Heart left ventricle (tissue), 13 donors: ENCODE measurements at regions not wholly inside any gene's neighbourhood (a gene's known extent, or its start where the extent isn't known, plus 50 kb on each side); places are given as distances from the start of the nearest gene placed in this dataset.

Source experiments
- POLR2A ChIP-seq, 2 donors: fragments of 450-650 bp; IDR thresholded peaks; one replicate each; pipeline ENCODE4 v1.6.1; 2017; ENCODE audit warnings: antibody characterized with exemption in 2 of 2, mild to moderate bottlenecking in 2 of 2, moderate library complexity in 2 of 2
- TF ChIP-seq, protein P1 (sequence below), 12 donors: fragments of 200-600 bp; sonication (generic) in 4 of 12; IDR thresholded peaks; one replicate each; pipeline versions ENCODE4 v1.5.0 to v1.8.0; 2018 to 2022; ENCODE audit warnings: antibody characterized with exemption in 12 of 12, mild to moderate bottlenecking in 5 of 12
- donor health status: ischemic (EF 13 %, LVEDD 7.1; RV severe dilation, severe dysfunction).
- donor health status: DM: no; HTN: yes; CAD: no.
- donor health status: DM: no; HTN: no; CAD: no.
- donor health status: ischemic (EF 25% LVEDD 6.9; RV normal size, moderate dysfunction).
- donor health status: ischemic (EF 25% LVEDD 5.7; RV mildly dilated, moderate dysfunction).
- donor health status: ischemic (EF 35%, LVEDD 5.7; RV mildly dilated, moderate dysfunction).
- donor health status: nonischemic (EF 11% LVEDD 7.7; RV severe dilation, severe dysfunction).
- donor health status: DM: yes; HTN: yes; CAD: no.
- donor health status: PGD.
- donor health status: ischemic (EF 29% LVEDD 5.4; RV normal size, mild dysfunction).
- donor health status: nonischemic (EF 23%, LVEDD 6.1; RV moderate dilation, normal function).

DNA sequence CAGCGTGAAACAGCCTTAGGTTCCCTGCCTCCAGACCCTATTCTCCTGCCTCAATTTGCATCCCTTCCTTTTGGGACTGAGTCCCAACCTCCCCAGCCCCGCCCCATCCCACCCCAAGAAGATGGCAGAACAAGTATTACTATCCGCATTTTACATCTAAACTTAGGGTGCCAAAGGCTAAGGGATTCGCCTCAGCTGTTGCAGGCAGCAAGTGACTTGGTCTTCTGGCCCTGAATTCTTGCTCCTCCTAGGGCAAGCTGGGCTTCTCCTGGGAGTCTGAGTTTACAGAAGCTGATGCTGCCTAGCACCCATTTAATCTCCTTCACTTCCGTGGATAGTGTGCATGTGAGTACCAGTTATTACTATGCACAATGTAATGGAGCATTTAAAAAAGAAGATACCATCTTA, 161.3 kb upstream of the NR5A2 start:
- TF ChIP-seq, protein P1, sequence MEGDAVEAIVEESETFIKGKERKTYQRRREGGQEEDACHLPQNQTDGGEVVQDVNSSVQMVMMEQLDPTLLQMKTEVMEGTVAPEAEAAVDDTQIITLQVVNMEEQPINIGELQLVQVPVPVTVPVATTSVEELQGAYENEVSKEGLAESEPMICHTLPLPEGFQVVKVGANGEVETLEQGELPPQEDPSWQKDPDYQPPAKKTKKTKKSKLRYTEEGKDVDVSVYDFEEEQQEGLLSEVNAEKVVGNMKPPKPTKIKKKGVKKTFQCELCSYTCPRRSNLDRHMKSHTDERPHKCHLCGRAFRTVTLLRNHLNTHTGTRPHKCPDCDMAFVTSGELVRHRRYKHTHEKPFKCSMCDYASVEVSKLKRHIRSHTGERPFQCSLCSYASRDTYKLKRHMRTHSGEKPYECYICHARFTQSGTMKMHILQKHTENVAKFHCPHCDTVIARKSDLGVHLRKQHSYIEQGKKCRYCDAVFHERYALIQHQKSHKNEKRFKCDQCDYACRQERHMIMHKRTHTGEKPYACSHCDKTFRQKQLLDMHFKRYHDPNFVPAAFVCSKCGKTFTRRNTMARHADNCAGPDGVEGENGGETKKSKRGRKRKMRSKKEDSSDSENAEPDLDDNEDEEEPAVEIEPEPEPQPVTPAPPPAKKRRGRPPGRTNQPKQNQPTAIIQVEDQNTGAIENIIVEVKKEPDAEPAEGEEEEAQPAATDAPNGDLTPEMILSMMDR (IDR thresholded peaks at IDR 0.05): no peak
- TF ChIP-seq POLR2A (IDR thresholded peaks at IDR 0.05): no peak
